ENCODE measurements at regions not wholly inside any gene's neighbourhood (a gene's known extent, or its start where the extent isn't known, plus 50 kb on each side); places are given as distances from the start of the nearest gene placed in this dataset.

DNA sequence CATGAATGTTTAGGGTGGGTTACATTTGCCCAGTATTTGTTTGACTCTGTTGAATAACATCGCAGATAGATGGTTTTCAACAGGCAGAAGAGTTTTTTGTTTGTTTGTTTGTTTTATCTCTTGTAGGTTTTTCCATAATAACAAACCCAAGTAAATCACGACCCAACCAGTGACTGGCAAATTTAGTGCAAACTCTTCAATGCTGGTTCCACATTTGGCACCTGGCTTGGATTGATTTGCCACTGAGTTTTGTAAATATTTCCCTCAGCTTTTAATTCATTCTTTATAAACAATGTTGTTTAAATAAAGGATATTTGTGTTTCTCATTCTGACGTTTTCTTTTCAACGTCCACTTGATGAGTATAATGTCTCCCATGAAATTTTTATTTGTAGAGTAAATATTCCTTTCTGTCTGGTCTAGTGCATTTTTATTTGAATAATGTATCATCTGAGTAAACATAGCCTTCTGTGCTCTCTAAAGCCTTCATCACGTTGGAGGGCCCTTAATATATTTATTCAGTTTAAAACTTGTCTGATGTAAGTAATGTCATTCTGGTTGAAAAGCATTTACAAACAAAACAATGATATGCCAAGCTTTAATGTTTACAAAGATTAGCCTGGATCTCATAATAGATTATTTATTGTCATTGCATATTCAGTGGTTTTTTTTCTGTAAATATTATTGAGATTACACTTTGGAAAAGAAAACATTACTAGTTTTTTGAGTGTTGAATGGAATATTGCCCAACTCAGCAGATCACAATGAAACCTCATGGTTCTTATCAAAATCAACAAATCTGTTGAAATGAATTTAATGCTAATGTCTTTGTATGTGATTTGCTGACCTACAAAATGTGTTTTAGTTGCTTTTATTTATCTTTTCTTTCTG lies 90.4 kb upstream of the PEG3 start:
- no peak for TF ChIP-seq POLR2A (IDR thresholded peaks at IDR 0.05; ENCODE audit: low read length)
- no peak for TF ChIP-seq GATA1 (IDR thresholded peaks at IDR 0.05; ENCODE audit: low read depth, low read length)

Data from erythroblast (primary cell).